Endothelial cell of umbilical vein (primary cell): ENCODE measurements at regions not wholly inside any gene's neighbourhood (a gene's known extent, or its start where the extent isn't known, plus 50 kb on each side); places are given as distances from the start of the nearest gene placed in this dataset.

Experiments
- BruUV-seq: library from RNA; stranded (reverse); fragments of 400-500 nt; replicated peaks from 2 replicates; lab custom pipeline; 2021; lab: Mats Ljungman, UMichigan
- CTCF ChIA-PET: fragments of 300-600, 350-600 bp; sonication (Branson Sonifier 250); formaldehyde crosslinking; loops from one replicate; lab custom pipeline; 2021; ENCODE audit warnings: antibody characterized with exemption, inconsistent platforms; lab: Charles Lee
- POLR2A ChIA-PET: fragments of 300-600, 350-600 bp; sonication (Branson Sonifier 250); formaldehyde crosslinking; loops from one replicate; lab custom pipeline; 2021; ENCODE audit warnings: antibody characterized with exemption, inconsistent platforms; lab: Charles Lee
- DNase-seq: peaks from one replicate; pipeline ENCODE4 v3.0.0-alpha.2; 2011; ENCODE audit warnings: low read depth, low spot score
- FAIRE-seq: peaks from 2 replicates; lab custom pipeline; 2011; peaks lifted over from hg19 to GRCh38; lab: Jason Lieb, UNC
- H2AFZ ChIP-seq: 2 replicates; pipeline ENCODE4 v1.6.0; 2012; ENCODE audit warnings: low read depth, low read length, control low read depth, inconsistent platforms
- H3K27ac ChIP-seq: 2 replicates; pipeline ENCODE4 v1.5.1; 2011; ENCODE audit warnings: low read depth, mild to moderate bottlenecking, control low read depth, low read length, moderate library complexity; ENCODE audit not compliant: insufficient read depth
- H3K27me3 ChIP-seq, 2 experiments: 2 replicates each; pipeline versions ENCODE4 v1.6.0 to v1.6.1; 2011; ENCODE audit warnings: low read length in 2 of 2, mixed read lengths in 1 of 2; ENCODE audit not compliant: control insufficient read depth in 2 of 2, insufficient read depth in 2 of 2
- H3K36me3 ChIP-seq, 2 experiments: 2 replicates in 1 of 2; 3 replicates in 1 of 2; pipeline ENCODE4 v1.5.1; 2011; ENCODE audit warnings: low read length in 2 of 2, mild to moderate bottlenecking in 1 of 2, moderate library complexity in 1 of 2; ENCODE audit not compliant: control insufficient read depth in 2 of 2, insufficient read depth in 2 of 2; ENCODE audit errors: extremely low read depth in 1 of 2
- H3K4me1 ChIP-seq: 3 replicates; pipeline ENCODE4 v1.5.1; 2011; ENCODE audit warnings: mild to moderate bottlenecking, low read length; ENCODE audit not compliant: control insufficient read depth, insufficient read depth; ENCODE audit errors: extremely low read depth
- H3K4me2 ChIP-seq: 2 replicates; pipeline ENCODE4 v1.6.1; 2011; ENCODE audit warnings: low read length, control low read depth, mixed read lengths; ENCODE audit not compliant: insufficient read depth
- H3K4me3 ChIP-seq, 3 experiments: fragments of 200-600 bp in 1 of 3; sonication (generic), shearing (Covaris generic) in 1 of 3; replicated peaks in 1 of 3; 2 replicates each; pipeline ENCODE4 v1.5.1; 2011 to 2016; ENCODE audit warnings: control low read depth in 3 of 3, low read length in 3 of 3, mild to moderate bottlenecking in 2 of 3, inconsistent platforms in 1 of 3, low read depth in 1 of 3, moderate library complexity in 1 of 3; ENCODE audit not compliant: insufficient read depth in 1 of 3
- H3K79me2 ChIP-seq: 2 replicates; pipeline ENCODE4 v1.6.0; 2012; ENCODE audit warnings: low read length, inconsistent platforms; ENCODE audit not compliant: control insufficient read depth, insufficient read depth
- H3K9ac ChIP-seq: replicated peaks from 2 replicates; pipeline ENCODE3; 2011; ENCODE audit warnings: low read length, control low read depth; ENCODE audit not compliant: insufficient read depth; ENCODE audit errors: extremely low read depth
- H3K9me1 ChIP-seq: replicated peaks from 3 replicates; pipeline ENCODE4 v1.6.0; 2011; ENCODE audit warnings: mild to moderate bottlenecking, low read length; ENCODE audit not compliant: control insufficient read depth, insufficient read depth; ENCODE audit errors: extremely low read depth
- H3K9me3 ChIP-seq: replicated peaks from 2 replicates; pipeline ENCODE4 v1.5.1; 2012; ENCODE audit warnings: low read length, inconsistent platforms; ENCODE audit not compliant: control insufficient read depth, insufficient read depth
- H4K20me1 ChIP-seq: replicated peaks from 2 replicates; pipeline ENCODE3; 2011; ENCODE audit warnings: mild to moderate bottlenecking, low read length; ENCODE audit not compliant: control insufficient read depth, insufficient read depth; ENCODE audit errors: extremely low read depth
- EZH2 ChIP-seq: IDR thresholded peaks from 2 replicates; pipeline ENCODE4 v1.6.1; 2012; ENCODE audit warnings: borderline replicate concordance, low read depth, mild to moderate bottlenecking, moderate library complexity, low read length, inconsistent platforms; ENCODE audit not compliant: severe bottlenecking
- FOS ChIP-seq: IDR thresholded peaks from 2 replicates; pipeline ENCODE4 v1.6.1; 2011; ENCODE audit warnings: mild to moderate bottlenecking, low read length, moderate library complexity, borderline replicate concordance; ENCODE audit not compliant: insufficient read depth
- GATA2 ChIP-seq: IDR thresholded peaks from 2 replicates; pipeline ENCODE4 v1.7.0; 2011; ENCODE audit warnings: low read depth, mild to moderate bottlenecking, moderate library complexity, mixed read lengths, low read length; ENCODE audit not compliant: insufficient read length, insufficient read depth
- JUN ChIP-seq: IDR thresholded peaks from 2 replicates; pipeline ENCODE4 v1.6.1; 2011; ENCODE audit warnings: borderline replicate concordance, low read depth; ENCODE audit not compliant: insufficient read length, insufficient read depth
- MYC ChIP-seq: IDR thresholded peaks from one replicate; pipeline ENCODE4 v1.6.1; 2011; ENCODE audit warnings: mild to moderate bottlenecking, low read depth, low read length
- POLR2A ChIP-seq: IDR thresholded peaks from 2 replicates; pipeline ENCODE4 v1.6.1; 2012; ENCODE audit warnings: low read depth, mild to moderate bottlenecking, control low read depth, low read length
- POLR2AphosphoS5 ChIP-seq: IDR thresholded peaks from 2 replicates; pipeline ENCODE4 v1.6.1; 2012; ENCODE audit warnings: low read depth, mild to moderate bottlenecking, control low read depth, low read length, moderate library complexity; ENCODE audit not compliant: insufficient read depth
- dilution Hi-C: fragments of 300-500 bp; cut with MboI; formaldehyde crosslinking; loops from one replicate; pipeline ENCODE4 v1.15.0; 2019; ENCODE audit warnings: low sequenced_read_pairs; ENCODE audit not compliant: extremely low pct_ligation_motif_present
- intact Hi-C: fragments of 100-400 bp; cut with micrococcal nuclease; formaldehyde crosslinking; loops from one replicate; pipeline ENCODE4 v1.10.0; 2022
- TF ChIP-seq, protein P1 (sequence below), 2 donors: IDR thresholded peaks; 1 replicate in 1 of 2; 2 replicates in 1 of 2; pipeline ENCODE4 v1.5.1; 2011; ENCODE audit warnings: low read length in 2 of 2, mild to moderate bottlenecking in 2 of 2, moderate library complexity in 2 of 2, control low read depth in 1 of 2, inconsistent platforms in 1 of 2, low read depth in 1 of 2; ENCODE audit not compliant: insufficient read depth in 1 of 2; ENCODE audit errors: extremely low read depth in 1 of 2
- TF ChIP-seq, protein P2 (sequence below): IDR thresholded peaks from 2 replicates; pipeline ENCODE4 v1.6.1; 2011; ENCODE audit not compliant: insufficient read depth, insufficient read length

DNA sequence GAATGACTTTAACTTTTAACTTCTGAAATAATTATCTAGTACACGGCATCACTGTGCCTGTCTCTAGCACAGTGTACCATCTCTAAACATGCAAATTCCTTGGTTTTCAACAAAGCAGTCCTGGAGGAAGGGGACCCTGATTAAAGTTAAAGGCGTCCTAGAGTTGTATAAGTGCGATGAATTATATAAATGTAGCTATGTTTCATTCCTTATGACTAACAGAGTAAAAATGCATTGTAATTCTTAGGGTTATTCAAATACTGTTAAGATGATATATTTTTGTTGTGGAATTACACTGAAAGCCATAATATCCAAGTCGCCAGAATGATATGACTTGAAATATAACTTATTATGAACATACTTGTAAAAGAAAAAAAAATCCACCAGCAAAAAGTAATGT, 544.9 kb upstream of the LINC00305 start:
- Histone ChIP-seq H3K79me2 (no peaks in the 10 kb centered on the region), H2AFZ (no peak overlapping the region), H3K4me3 (no peak overlapping the region), H3K36me3 (no peaks in the 10 kb centered on the region), H3K27me3 (no peaks in the 10 kb centered on the region), H3K4me2 (no peak overlapping the region), H4K20me1 (no peaks in the 10 kb centered on the region), H3K9me1 (no peaks in the 10 kb centered on the region), H3K9ac (no peak overlapping the region), H3K4me1 (no peaks in the 10 kb centered on the region), H3K27ac (no peak overlapping the region), H3K9me3 (peaks cover 2% of the 10 kb centered on the region)
- dilution Hi-C loops: no loop called here
- TF ChIP-seq, protein P1, sequence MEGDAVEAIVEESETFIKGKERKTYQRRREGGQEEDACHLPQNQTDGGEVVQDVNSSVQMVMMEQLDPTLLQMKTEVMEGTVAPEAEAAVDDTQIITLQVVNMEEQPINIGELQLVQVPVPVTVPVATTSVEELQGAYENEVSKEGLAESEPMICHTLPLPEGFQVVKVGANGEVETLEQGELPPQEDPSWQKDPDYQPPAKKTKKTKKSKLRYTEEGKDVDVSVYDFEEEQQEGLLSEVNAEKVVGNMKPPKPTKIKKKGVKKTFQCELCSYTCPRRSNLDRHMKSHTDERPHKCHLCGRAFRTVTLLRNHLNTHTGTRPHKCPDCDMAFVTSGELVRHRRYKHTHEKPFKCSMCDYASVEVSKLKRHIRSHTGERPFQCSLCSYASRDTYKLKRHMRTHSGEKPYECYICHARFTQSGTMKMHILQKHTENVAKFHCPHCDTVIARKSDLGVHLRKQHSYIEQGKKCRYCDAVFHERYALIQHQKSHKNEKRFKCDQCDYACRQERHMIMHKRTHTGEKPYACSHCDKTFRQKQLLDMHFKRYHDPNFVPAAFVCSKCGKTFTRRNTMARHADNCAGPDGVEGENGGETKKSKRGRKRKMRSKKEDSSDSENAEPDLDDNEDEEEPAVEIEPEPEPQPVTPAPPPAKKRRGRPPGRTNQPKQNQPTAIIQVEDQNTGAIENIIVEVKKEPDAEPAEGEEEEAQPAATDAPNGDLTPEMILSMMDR (IDR thresholded peaks at IDR 0.05; ENCODE audit: extremely low read depth in 1 of 2, insufficient read depth in 1 of 2, low read depth in 1 of 2, low read length in 2 of 2): no peak
- TF ChIP-seq JUN: no peak
- no peak for TF ChIP-seq MYC
- TF ChIP-seq POLR2A: no peak
- ChIA-PET POLR2A (no interaction called here), CTCF (no interaction called here)
- no TSS peak for BruUV-seq
- no peak for FAIRE-seq
- no peak for DNase-seq
- intact Hi-C loops: no loop called here

GRCh38 chr18:64692826-64693225, 543.9 kb upstream of the LINC00305 start:
- no peak overlapping the region for H3K4me2 ChIP-seq
- H3K9me1 ChIP-seq: no peaks in the 10 kb centered on the region
- H3K4me3 ChIP-seq: no peak overlapping the region
- ChIA-PET CTCF (no interaction called here), POLR2A (no interaction called here)
- no peaks in the 10 kb centered on the region for H4K20me1 ChIP-seq
- no peak for DNase-seq
- H3K9me3 ChIP-seq: peaks cover 2% of the 10 kb centered on the region
- H3K79me2 ChIP-seq: no peaks in the 10 kb centered on the region
- no peak overlapping the region for H2AFZ ChIP-seq
- H3K4me1 ChIP-seq: no peaks in the 10 kb centered on the region
- BruUV-seq: no TSS peak
- H3K36me3 ChIP-seq: no peaks in the 10 kb centered on the region
- H3K27me3 ChIP-seq: no peaks in the 10 kb centered on the region
- dilution Hi-C loops (no loop called here), intact Hi-C loops (no loop called here)
- H3K27ac ChIP-seq: no peak overlapping the region
- no peak for FAIRE-seq
- TF ChIP-seq POLR2AphosphoS5 (no peak), GATA2 (no peak), JUN (no peak), FOS (no peak), POLR2A (no peak), MYC (no peak), EZH2 (no peak)
- TF ChIP-seq, protein P2, sequence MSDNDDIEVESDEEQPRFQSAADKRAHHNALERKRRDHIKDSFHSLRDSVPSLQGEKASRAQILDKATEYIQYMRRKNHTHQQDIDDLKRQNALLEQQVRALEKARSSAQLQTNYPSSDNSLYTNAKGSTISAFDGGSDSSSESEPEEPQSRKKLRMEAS: no peak
- TF ChIP-seq, protein P1 (IDR thresholded peaks at IDR 0.05; ENCODE audit: extremely low read depth in 1 of 2, insufficient read depth in 1 of 2, low read depth in 1 of 2, low read length in 2 of 2): no peak
- no peak overlapping the region for H3K9ac ChIP-seq
